ENCODE measurements at regions not wholly inside any gene's neighbourhood (a gene's known extent, or its start where the extent isn't known, plus 50 kb on each side); places are given as distances from the start of the nearest gene placed in this dataset.

- no peak for DNase-seq
Measured at GRCh38 chr3:64867224-64867623, 179.4 kb upstream of the ADAMTS9 start.

- DNase-seq: no peak
Measured at GRCh38 chr3:64865839-64866570, 178.2 kb upstream of the ADAMTS9 start.

GRCh38 chr3:64863226-64864212, 175.7 kb upstream of the ADAMTS9 start:
- no peak for DNase-seq

GRCh38 chr3:64861684-64862083, 173.9 kb upstream of the ADAMTS9 start:
- DNase-seq: no peak

- DNase-seq: no peak
Measured at GRCh38 chr3:64860536-64860870, 172.7 kb upstream of the ADAMTS9 start.

- DNase-seq: peak; percentile 1
Measured at GRCh38 chr3:64859625-64860535, 172.1 kb upstream of the ADAMTS9 start.

- DNase-seq: no peak
Measured at GRCh38 chr3:64856977-64857516, 169.2 kb upstream of the ADAMTS9 start.

- no peak for DNase-seq
Measured at GRCh38 chr3:64856106-64856505, 168.3 kb upstream of the ADAMTS9 start.

GRCh38 chr3:64853456-64853855, 165.7 kb upstream of the ADAMTS9 start:
- DNase-seq: no peak

GRCh38 chr3:64852738-64853137, 164.9 kb upstream of the ADAMTS9 start:
- DNase-seq: no peak

- DNase-seq: no peak
Measured at GRCh38 chr3:64848822-64849221, 161.0 kb upstream of the ADAMTS9 start.

GRCh38 chr3:64848127-64848800, 160.5 kb upstream of the ADAMTS9 start:
- no peak for DNase-seq

GRCh38 chr3:64844558-64844957, 156.8 kb upstream of the ADAMTS9 start:
- DNase-seq: no peak

GRCh38 chr3:64837986-64838735, 150.4 kb upstream of the ADAMTS9 start:
- no peak for DNase-seq

GRCh38 chr3:64837126-64837738, 149.4 kb upstream of the ADAMTS9 start:
- no peak for DNase-seq

- no peak for DNase-seq
Measured at GRCh38 chr3:64836097-64836496, 148.3 kb upstream of the ADAMTS9 start.

GRCh38 chr3:64832098-64832497, 144.3 kb upstream of the ADAMTS9 start:
- DNase-seq: no peak

GRCh38 chr3:64830681-64831080, 142.9 kb upstream of the ADAMTS9 start:
- no peak for DNase-seq

- DNase-seq: no peak
Measured at GRCh38 chr3:64829331-64829730, 141.5 kb upstream of the ADAMTS9 start.

- DNase-seq: no peak
Measured at GRCh38 chr3:64828276-64828675, 140.5 kb upstream of the ADAMTS9 start.

- DNase-seq: no peak
Measured at GRCh38 chr3:64827431-64827830, 139.6 kb upstream of the ADAMTS9 start.

Data from activated CD4-positive, alpha-beta T cell treated with anti-CD3 and anti-CD28 coated beads, Interleukin-10, Interleukin-2, amounts not matched to agents 100 ng/mL and 50 ng/mL, durations not matched to agents 16 hours and 8 hours (primary cell).